SK-N-SH (cell line): ENCODE measurements at regions not wholly inside any gene's neighbourhood (a gene's known extent, or its start where the extent isn't known, plus 50 kb on each side); places are given as distances from the start of the nearest gene placed in this dataset.

Source experiments
- CTCF ChIA-PET: fragments of 300-600, 350-600 bp; formaldehyde crosslinking; extraction: SDS; loops from one replicate; lab custom pipeline; 2021; lab: Yijun Ruan, JAX
- POLR2A ChIA-PET: fragments of 350-600 bp; sonication (Branson Sonifier 250); formaldehyde crosslinking; extraction: SDS; loops from one replicate; lab custom pipeline; 2020; ENCODE audit warnings: antibody characterized with exemption, inconsistent platforms; lab: Yijun Ruan, JAX
- DNase-seq: peaks from one replicate; pipeline ENCODE4 v3.0.0; 2012
- H2AFZ ChIP-seq: fragments of 200-600 bp; sonication (generic); 2 replicates; pipeline ENCODE4 v1.8.1; 2016; ENCODE audit warnings: antibody characterized with exemption, mild to moderate bottlenecking, low read depth
- H3F3A ChIP-seq: fragments of 200-600 bp; sonication (generic); replicated peaks from 2 replicates; pipeline ENCODE3; 2016; ENCODE audit warnings: antibody characterized with exemption, mild to moderate bottlenecking; ENCODE audit not compliant: insufficient read depth
- H3K27ac ChIP-seq, 2 experiments: fragments of 200-500 bp in 1 of 2; fragments of 200-600 bp in 1 of 2; sonication (Bioruptor generic) in 1 of 2; sonication (generic), shearing (Covaris generic) in 1 of 2; 2 replicates each; pipeline versions ENCODE4 v1.5.1 to v1.6.1; 2014 to 2016; ENCODE audit warnings: low read depth in 2 of 2, inconsistent platforms in 1 of 2, low read length in 1 of 2, mild to moderate bottlenecking in 1 of 2, mixed read lengths in 1 of 2
- H3K27me3 ChIP-seq: fragments of 200-600 bp; sonication (generic), shearing (Covaris generic); 2 replicates; pipeline ENCODE4 v1.6.1; 2016; ENCODE audit warnings: mixed run types; ENCODE audit not compliant: insufficient read depth
- H3K36me3 ChIP-seq, 2 experiments: fragments of 200-500 bp in 1 of 2; fragments of 200-600 bp in 1 of 2; sonication (Bioruptor generic) in 1 of 2; sonication (generic) in 1 of 2; replicated peaks in 1 of 2; 2 replicates each; pipeline versions ENCODE3 to v1.5.1; 2014 to 2016; ENCODE audit warnings: low read length in 1 of 2, mild to moderate bottlenecking in 1 of 2; ENCODE audit not compliant: insufficient read depth in 2 of 2, control insufficient read depth in 1 of 2
- H3K4me1 ChIP-seq, 2 experiments: fragments of 200-500 bp in 1 of 2; fragments of 200-600 bp in 1 of 2; sonication (Bioruptor generic) in 1 of 2; sonication (generic), shearing (Covaris generic) in 1 of 2; 2 replicates each; pipeline versions ENCODE4 v1.5.1 to v1.6.1; 2014 to 2016; ENCODE audit warnings: low read depth in 1 of 2, low read length in 1 of 2, mixed run types in 1 of 2; ENCODE audit not compliant: insufficient read depth in 2 of 2, control insufficient read depth in 1 of 2
- H3K4me2 ChIP-seq: fragments of 200-600 bp; sonication (generic), shearing (Covaris generic); 2 replicates; pipeline ENCODE4 v1.6.1; 2017; ENCODE audit warnings: mixed run types
- H3K4me3 ChIP-seq, 2 experiments: fragments of 200-500 bp in 1 of 2; fragments of 200-600 bp in 1 of 2; sonication (Bioruptor generic) in 1 of 2; sonication (generic), shearing (Covaris generic) in 1 of 2; 2 replicates each; pipeline versions ENCODE4 v1.5.1 to v1.8.1; 2014 to 2016; ENCODE audit warnings: low read depth in 2 of 2, inconsistent platforms in 1 of 2, low read length in 1 of 2, mild to moderate bottlenecking in 1 of 2, mixed read lengths in 1 of 2, moderate library complexity in 1 of 2
- H3K79me2 ChIP-seq: fragments of 200-600 bp; sonication (generic); 2 replicates; pipeline ENCODE4 v1.8.1; 2017; ENCODE audit warnings: mild to moderate bottlenecking; ENCODE audit not compliant: insufficient read depth
- H3K9ac ChIP-seq: fragments of 200-600 bp; sonication (generic); 2 replicates; pipeline ENCODE4 v1.6.1; 2017; ENCODE audit warnings: mixed run types
- H3K9me2 ChIP-seq: fragments of 200-600 bp; sonication (generic); 2 replicates; pipeline ENCODE4 v1.6.1; 2017; ENCODE audit warnings: mixed run types
- H3K9me3 ChIP-seq: fragments of 200-600 bp; sonication (generic); 2 replicates; pipeline ENCODE4 v1.6.1; 2017; ENCODE audit warnings: mixed run types, mild to moderate bottlenecking, moderate library complexity
- H4K20me1 ChIP-seq: fragments of 200-600 bp; sonication (generic); 2 replicates; pipeline ENCODE4 v1.6.1; 2017; ENCODE audit warnings: mild to moderate bottlenecking, mixed run types; ENCODE audit not compliant: insufficient read depth
- CHD2 ChIP-seq: fragments of 150-350 bp; IDR thresholded peaks from 2 replicates; pipeline ENCODE4 v1.6.1; 2018; ENCODE audit warnings: low read length; ENCODE audit not compliant: partially characterized antibody
- EZH2phosphoT487 ChIP-seq: fragments of 200-600 bp; sonication (generic); IDR thresholded peaks from 2 replicates; pipeline ENCODE4 v1.6.1; 2017; ENCODE audit warnings: low read depth, mixed run types, mild to moderate bottlenecking, antibody characterized with exemption, moderate library complexity, borderline replicate concordance
- FOSL2 ChIP-seq: IDR thresholded peaks from 2 replicates; pipeline ENCODE4 v1.4.0; 2012; ENCODE audit warnings: low read depth, mild to moderate bottlenecking, moderate library complexity, borderline replicate concordance
- FOXM1 ChIP-seq: IDR thresholded peaks from 2 replicates; pipeline ENCODE4 v1.4.0; 2012; ENCODE audit warnings: low read depth, mild to moderate bottlenecking
- GABPA ChIP-seq: IDR thresholded peaks from 2 replicates; pipeline ENCODE4 v1.4.0; 2012; ENCODE audit warnings: low read depth, mild to moderate bottlenecking
- MEF2A ChIP-seq: IDR thresholded peaks from 2 replicates; pipeline ENCODE4 v1.4.0; 2012; ENCODE audit warnings: low read depth, borderline replicate concordance
- NRF1 ChIP-seq: IDR thresholded peaks from 2 replicates; pipeline ENCODE4 v1.6.1; 2012; ENCODE audit warnings: low read depth, mild to moderate bottlenecking, low read length
- RCOR1 ChIP-seq: fragments of 150-350 bp; IDR thresholded peaks from 2 replicates; pipeline ENCODE4 v1.6.1; 2017; ENCODE audit warnings: antibody characterized with exemption, low read length
- TEAD4 ChIP-seq: IDR thresholded peaks from 2 replicates; pipeline ENCODE4 v1.4.0; 2012; ENCODE audit warnings: mild to moderate bottlenecking, borderline replicate concordance; ENCODE audit not compliant: insufficient read depth
- WGBS: methylation state at CpG from one replicate; pipeline ENCODE4 v1.1.6; 2017; ENCODE audit warnings: low lambda C conversion rate; 5-methylcytosine and 5-hydroxymethylcytosine counted together
- TF ChIP-seq, protein P1 (sequence below): IDR thresholded peaks from 2 replicates; pipeline ENCODE4 v1.6.1; 2012; ENCODE audit warnings: mild to moderate bottlenecking, low read depth, low read length, moderate library complexity
- TF ChIP-seq, protein P2 (sequence below): fragments of 150-350 bp; IDR thresholded peaks from 2 replicates; pipeline ENCODE4 v1.6.1; 2016; ENCODE audit warnings: mild to moderate bottlenecking, low read depth, low read length
- TF ChIP-seq, protein P3 (sequence below): fragments of 150-350 bp; IDR thresholded peaks from 2 replicates; pipeline ENCODE4 v1.6.1; 2017; ENCODE audit warnings: antibody characterized with exemption, low read length, low read depth, borderline replicate concordance

DNA sequence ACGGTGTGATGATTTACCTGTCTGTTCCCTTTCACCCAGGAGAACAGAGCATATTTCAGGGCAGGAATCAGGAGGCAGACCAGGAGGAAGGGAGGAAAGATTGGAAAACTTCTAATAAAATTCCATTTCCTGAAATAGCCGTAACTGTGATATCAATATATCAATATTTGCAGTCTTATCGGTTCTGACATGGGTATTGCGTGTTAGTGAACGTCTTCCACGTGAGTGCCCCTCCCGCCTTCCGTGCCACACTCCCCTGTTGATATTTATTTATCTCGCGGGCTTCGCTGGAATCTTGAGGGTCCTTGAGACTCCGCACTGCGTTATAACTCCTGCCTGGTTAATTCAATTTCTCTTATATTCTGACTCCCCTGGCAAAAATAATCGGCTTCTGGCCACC lies 1160.4 kb downstream of the BRD1 start (continued):
- TF ChIP-seq, protein P1, sequence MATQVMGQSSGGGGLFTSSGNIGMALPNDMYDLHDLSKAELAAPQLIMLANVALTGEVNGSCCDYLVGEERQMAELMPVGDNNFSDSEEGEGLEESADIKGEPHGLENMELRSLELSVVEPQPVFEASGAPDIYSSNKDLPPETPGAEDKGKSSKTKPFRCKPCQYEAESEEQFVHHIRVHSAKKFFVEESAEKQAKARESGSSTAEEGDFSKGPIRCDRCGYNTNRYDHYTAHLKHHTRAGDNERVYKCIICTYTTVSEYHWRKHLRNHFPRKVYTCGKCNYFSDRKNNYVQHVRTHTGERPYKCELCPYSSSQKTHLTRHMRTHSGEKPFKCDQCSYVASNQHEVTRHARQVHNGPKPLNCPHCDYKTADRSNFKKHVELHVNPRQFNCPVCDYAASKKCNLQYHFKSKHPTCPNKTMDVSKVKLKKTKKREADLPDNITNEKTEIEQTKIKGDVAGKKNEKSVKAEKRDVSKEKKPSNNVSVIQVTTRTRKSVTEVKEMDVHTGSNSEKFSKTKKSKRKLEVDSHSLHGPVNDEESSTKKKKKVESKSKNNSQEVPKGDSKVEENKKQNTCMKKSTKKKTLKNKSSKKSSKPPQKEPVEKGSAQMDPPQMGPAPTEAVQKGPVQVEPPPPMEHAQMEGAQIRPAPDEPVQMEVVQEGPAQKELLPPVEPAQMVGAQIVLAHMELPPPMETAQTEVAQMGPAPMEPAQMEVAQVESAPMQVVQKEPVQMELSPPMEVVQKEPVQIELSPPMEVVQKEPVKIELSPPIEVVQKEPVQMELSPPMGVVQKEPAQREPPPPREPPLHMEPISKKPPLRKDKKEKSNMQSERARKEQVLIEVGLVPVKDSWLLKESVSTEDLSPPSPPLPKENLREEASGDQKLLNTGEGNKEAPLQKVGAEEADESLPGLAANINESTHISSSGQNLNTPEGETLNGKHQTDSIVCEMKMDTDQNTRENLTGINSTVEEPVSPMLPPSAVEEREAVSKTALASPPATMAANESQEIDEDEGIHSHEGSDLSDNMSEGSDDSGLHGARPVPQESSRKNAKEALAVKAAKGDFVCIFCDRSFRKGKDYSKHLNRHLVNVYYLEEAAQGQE: no peak
- TF ChIP-seq FOSL2: no peak

DNA sequence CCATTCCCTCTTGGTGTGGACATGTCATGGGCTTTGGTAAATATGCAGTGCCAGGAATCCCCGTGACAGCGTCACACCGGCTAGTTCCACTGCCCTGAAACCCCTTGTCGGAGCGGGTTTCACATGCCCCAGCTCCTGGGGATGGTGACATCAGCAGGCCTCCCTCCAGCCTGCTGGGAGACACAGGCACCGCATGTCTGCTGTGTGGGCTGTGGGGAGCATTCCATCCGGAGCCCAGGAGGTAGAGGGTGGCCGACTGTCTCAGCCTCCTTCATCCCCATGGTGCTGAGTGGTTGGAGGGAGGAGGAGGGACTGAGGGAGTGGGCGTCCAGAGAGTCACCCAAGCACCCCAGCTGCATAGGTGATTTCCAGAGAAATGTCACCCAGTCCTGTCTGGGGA lies 1161.1 kb downstream of the BRD1 start:
- 25% methylated on average over 2 of the region's 9 CpGs for WGBS
- H3K9ac ChIP-seq: no peak overlapping the region
- no peaks in the 10 kb centered on the region for H3K79me2 ChIP-seq
- no peaks in the 10 kb centered on the region for H3K9me2 ChIP-seq
- no peaks in the 10 kb centered on the region for H3K9me3 ChIP-seq
- H4K20me1 ChIP-seq: no peaks in the 10 kb centered on the region
- no peaks in the 10 kb centered on the region for H3K36me3 ChIP-seq
- no peak overlapping the region for H2AFZ ChIP-seq
- ChIA-PET CTCF (interaction anchor here (1.0 kb wide), 1 partner anchor 644 kb away, joined by 3 read pairs; no protein-coding TSS in a partner anchor), POLR2A (no interaction called here)
- no peak for TF ChIP-seq EZH2phosphoT487
- TF ChIP-seq FOXM1: no peak
- TF ChIP-seq, protein P2, sequence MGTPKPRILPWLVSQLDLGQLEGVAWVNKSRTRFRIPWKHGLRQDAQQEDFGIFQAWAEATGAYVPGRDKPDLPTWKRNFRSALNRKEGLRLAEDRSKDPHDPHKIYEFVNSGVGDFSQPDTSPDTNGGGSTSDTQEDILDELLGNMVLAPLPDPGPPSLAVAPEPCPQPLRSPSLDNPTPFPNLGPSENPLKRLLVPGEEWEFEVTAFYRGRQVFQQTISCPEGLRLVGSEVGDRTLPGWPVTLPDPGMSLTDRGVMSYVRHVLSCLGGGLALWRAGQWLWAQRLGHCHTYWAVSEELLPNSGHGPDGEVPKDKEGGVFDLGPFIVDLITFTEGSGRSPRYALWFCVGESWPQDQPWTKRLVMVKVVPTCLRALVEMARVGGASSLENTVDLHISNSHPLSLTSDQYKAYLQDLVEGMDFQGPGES: no peak
- TF ChIP-seq TEAD4: no peak
- no peak for TF ChIP-seq NRF1
- TF ChIP-seq, protein P3, sequence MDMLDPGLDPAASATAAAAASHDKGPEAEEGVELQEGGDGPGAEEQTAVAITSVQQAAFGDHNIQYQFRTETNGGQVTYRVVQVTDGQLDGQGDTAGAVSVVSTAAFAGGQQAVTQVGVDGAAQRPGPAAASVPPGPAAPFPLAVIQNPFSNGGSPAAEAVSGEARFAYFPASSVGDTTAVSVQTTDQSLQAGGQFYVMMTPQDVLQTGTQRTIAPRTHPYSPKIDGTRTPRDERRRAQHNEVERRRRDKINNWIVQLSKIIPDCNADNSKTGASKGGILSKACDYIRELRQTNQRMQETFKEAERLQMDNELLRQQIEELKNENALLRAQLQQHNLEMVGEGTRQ: no peak
- no peak for TF ChIP-seq CHD2
- TF ChIP-seq MEF2A: no peak
- TF ChIP-seq GABPA: no peak
- TF ChIP-seq RCOR1: no peak
- no peak for DNase-seq
- H3K4me1 ChIP-seq: peaks cover 0 to 18% of the 10 kb centered on the region in 2 experiments; a peak in 1 of 4 replicates
- H3K4me2 ChIP-seq: no peak overlapping the region
- no peaks in the 10 kb centered on the region for H3K27me3 ChIP-seq
- H3K4me3 ChIP-seq: no peak overlapping the region
- H3F3A ChIP-seq: no peaks in the 10 kb centered on the region
- H3K27ac ChIP-seq: no peak overlapping the region; a peak in 1 of 4 replicates
